SK-N-SH (cell line): ENCODE measurements at regions not wholly inside any gene's neighbourhood (a gene's known extent, or its start where the extent isn't known, plus 50 kb on each side); places are given as distances from the start of the nearest gene placed in this dataset.

Experiments
- CTCF ChIA-PET: fragments of 300-600, 350-600 bp; formaldehyde crosslinking; extraction: SDS; loops from one replicate; lab custom pipeline; 2021; lab: Yijun Ruan, JAX
- POLR2A ChIA-PET: fragments of 350-600 bp; sonication (Branson Sonifier 250); formaldehyde crosslinking; extraction: SDS; loops from one replicate; lab custom pipeline; 2020; ENCODE audit warnings: antibody characterized with exemption, inconsistent platforms; lab: Yijun Ruan, JAX
- DNase-seq: peaks from one replicate; pipeline ENCODE4 v3.0.0; 2012
- H2AFZ ChIP-seq: fragments of 200-600 bp; sonication (generic); 2 replicates; pipeline ENCODE4 v1.8.1; 2016; ENCODE audit warnings: antibody characterized with exemption, mild to moderate bottlenecking, low read depth
- H3F3A ChIP-seq: fragments of 200-600 bp; sonication (generic); replicated peaks from 2 replicates; pipeline ENCODE3; 2016; ENCODE audit warnings: antibody characterized with exemption, mild to moderate bottlenecking; ENCODE audit not compliant: insufficient read depth
- H3K27ac ChIP-seq, 2 experiments: fragments of 200-500 bp in 1 of 2; fragments of 200-600 bp in 1 of 2; sonication (Bioruptor generic) in 1 of 2; sonication (generic), shearing (Covaris generic) in 1 of 2; 2 replicates each; pipeline versions ENCODE4 v1.5.1 to v1.6.1; 2014 to 2016; ENCODE audit warnings: low read depth in 2 of 2, inconsistent platforms in 1 of 2, low read length in 1 of 2, mild to moderate bottlenecking in 1 of 2, mixed read lengths in 1 of 2
- H3K27me3 ChIP-seq: fragments of 200-600 bp; sonication (generic), shearing (Covaris generic); 2 replicates; pipeline ENCODE4 v1.6.1; 2016; ENCODE audit warnings: mixed run types; ENCODE audit not compliant: insufficient read depth
- H3K36me3 ChIP-seq, 2 experiments: fragments of 200-500 bp in 1 of 2; fragments of 200-600 bp in 1 of 2; sonication (Bioruptor generic) in 1 of 2; sonication (generic) in 1 of 2; replicated peaks in 1 of 2; 2 replicates each; pipeline versions ENCODE3 to v1.5.1; 2014 to 2016; ENCODE audit warnings: low read length in 1 of 2, mild to moderate bottlenecking in 1 of 2; ENCODE audit not compliant: insufficient read depth in 2 of 2, control insufficient read depth in 1 of 2
- H3K4me1 ChIP-seq, 2 experiments: fragments of 200-500 bp in 1 of 2; fragments of 200-600 bp in 1 of 2; sonication (Bioruptor generic) in 1 of 2; sonication (generic), shearing (Covaris generic) in 1 of 2; 2 replicates each; pipeline versions ENCODE4 v1.5.1 to v1.6.1; 2014 to 2016; ENCODE audit warnings: low read depth in 1 of 2, low read length in 1 of 2, mixed run types in 1 of 2; ENCODE audit not compliant: insufficient read depth in 2 of 2, control insufficient read depth in 1 of 2
- H3K4me2 ChIP-seq: fragments of 200-600 bp; sonication (generic), shearing (Covaris generic); 2 replicates; pipeline ENCODE4 v1.6.1; 2017; ENCODE audit warnings: mixed run types
- H3K4me3 ChIP-seq, 2 experiments: fragments of 200-500 bp in 1 of 2; fragments of 200-600 bp in 1 of 2; sonication (Bioruptor generic) in 1 of 2; sonication (generic), shearing (Covaris generic) in 1 of 2; 2 replicates each; pipeline versions ENCODE4 v1.5.1 to v1.8.1; 2014 to 2016; ENCODE audit warnings: low read depth in 2 of 2, inconsistent platforms in 1 of 2, low read length in 1 of 2, mild to moderate bottlenecking in 1 of 2, mixed read lengths in 1 of 2, moderate library complexity in 1 of 2
- H3K79me2 ChIP-seq: fragments of 200-600 bp; sonication (generic); 2 replicates; pipeline ENCODE4 v1.8.1; 2017; ENCODE audit warnings: mild to moderate bottlenecking; ENCODE audit not compliant: insufficient read depth
- H3K9ac ChIP-seq: fragments of 200-600 bp; sonication (generic); 2 replicates; pipeline ENCODE4 v1.6.1; 2017; ENCODE audit warnings: mixed run types
- H3K9me2 ChIP-seq: fragments of 200-600 bp; sonication (generic); 2 replicates; pipeline ENCODE4 v1.6.1; 2017; ENCODE audit warnings: mixed run types
- H3K9me3 ChIP-seq: fragments of 200-600 bp; sonication (generic); 2 replicates; pipeline ENCODE4 v1.6.1; 2017; ENCODE audit warnings: mixed run types, mild to moderate bottlenecking, moderate library complexity
- H4K20me1 ChIP-seq: fragments of 200-600 bp; sonication (generic); 2 replicates; pipeline ENCODE4 v1.6.1; 2017; ENCODE audit warnings: mild to moderate bottlenecking, mixed run types; ENCODE audit not compliant: insufficient read depth
- CHD2 ChIP-seq: fragments of 150-350 bp; IDR thresholded peaks from 2 replicates; pipeline ENCODE4 v1.6.1; 2018; ENCODE audit warnings: low read length; ENCODE audit not compliant: partially characterized antibody
- ELF1 ChIP-seq: IDR thresholded peaks from 2 replicates; pipeline ENCODE4 v1.4.0; 2012
- FOSL2 ChIP-seq: IDR thresholded peaks from 2 replicates; pipeline ENCODE4 v1.4.0; 2012; ENCODE audit warnings: low read depth, mild to moderate bottlenecking, moderate library complexity, borderline replicate concordance
- FOXJ3 ChIP-seq: sonication (generic); formaldehyde crosslinking; IDR thresholded peaks from 2 replicates; pipeline ENCODE4 v1.5.1; 2020; ENCODE audit warnings: mild to moderate bottlenecking, missing genetic modification reagents
- GABPA ChIP-seq: IDR thresholded peaks from 2 replicates; pipeline ENCODE4 v1.4.0; 2012; ENCODE audit warnings: low read depth, mild to moderate bottlenecking
- GATA2 ChIP-seq: sonication (generic); formaldehyde crosslinking; IDR thresholded peaks from 2 replicates; pipeline ENCODE4 v1.5.0; 2020; ENCODE audit warnings: mild to moderate bottlenecking, missing genetic modification reagents
- JUND ChIP-seq: IDR thresholded peaks from 2 replicates; pipeline ENCODE4 v1.4.0; 2012
- MXI1 ChIP-seq: IDR thresholded peaks from 2 replicates; pipeline ENCODE4 v1.6.1; 2012; ENCODE audit warnings: mild to moderate bottlenecking, low read depth, low read length, improper control_type of control experiment
- NFIC ChIP-seq: IDR thresholded peaks from 2 replicates; pipeline ENCODE4 v1.4.0; 2012; ENCODE audit warnings: borderline replicate concordance
- NRF1 ChIP-seq: IDR thresholded peaks from 2 replicates; pipeline ENCODE4 v1.6.1; 2012; ENCODE audit warnings: low read depth, mild to moderate bottlenecking, low read length
- RAD21 ChIP-seq: IDR thresholded peaks from 2 replicates; pipeline ENCODE4 v1.6.1; 2012; ENCODE audit warnings: mild to moderate bottlenecking, low read length
- RCOR1 ChIP-seq: fragments of 150-350 bp; IDR thresholded peaks from 2 replicates; pipeline ENCODE4 v1.6.1; 2017; ENCODE audit warnings: antibody characterized with exemption, low read length
- RFX5 ChIP-seq: IDR thresholded peaks from 2 replicates; pipeline ENCODE4 v1.6.1; 2012; ENCODE audit warnings: mild to moderate bottlenecking, improper control_type of control experiment, low read length
- SIN3A ChIP-seq: IDR thresholded peaks from 2 replicates; pipeline ENCODE4 v1.6.1; 2012; ENCODE audit warnings: low read depth, mild to moderate bottlenecking, low read length, moderate library complexity, borderline replicate concordance
- SMC3 ChIP-seq: IDR thresholded peaks from 2 replicates; pipeline ENCODE4 v1.6.1; 2012; ENCODE audit warnings: low read depth, low read length, improper control_type of control experiment
- TAF1 ChIP-seq: IDR thresholded peaks from 2 replicates; pipeline ENCODE4 v1.6.1; 2012; ENCODE audit warnings: low read depth, mild to moderate bottlenecking, low read length, moderate library complexity, borderline replicate concordance
- TEAD4 ChIP-seq: IDR thresholded peaks from 2 replicates; pipeline ENCODE4 v1.4.0; 2012; ENCODE audit warnings: mild to moderate bottlenecking, borderline replicate concordance; ENCODE audit not compliant: insufficient read depth
- YY1 ChIP-seq: IDR thresholded peaks from 2 replicates; pipeline ENCODE4 v1.4.0; 2012; ENCODE audit warnings: low read depth, mild to moderate bottlenecking
- WGBS: methylation state at CpG from one replicate; pipeline ENCODE4 v1.1.6; 2017; ENCODE audit warnings: low lambda C conversion rate; 5-methylcytosine and 5-hydroxymethylcytosine counted together
- TF ChIP-seq, protein P1 (sequence below): fragments of 150-350 bp; IDR thresholded peaks from 2 replicates; pipeline ENCODE4 v1.6.1; 2016; ENCODE audit warnings: mild to moderate bottlenecking, low read depth, low read length
- TF ChIP-seq, protein P2 (sequence below): IDR thresholded peaks from 2 replicates; pipeline ENCODE4; 2012

DNA sequence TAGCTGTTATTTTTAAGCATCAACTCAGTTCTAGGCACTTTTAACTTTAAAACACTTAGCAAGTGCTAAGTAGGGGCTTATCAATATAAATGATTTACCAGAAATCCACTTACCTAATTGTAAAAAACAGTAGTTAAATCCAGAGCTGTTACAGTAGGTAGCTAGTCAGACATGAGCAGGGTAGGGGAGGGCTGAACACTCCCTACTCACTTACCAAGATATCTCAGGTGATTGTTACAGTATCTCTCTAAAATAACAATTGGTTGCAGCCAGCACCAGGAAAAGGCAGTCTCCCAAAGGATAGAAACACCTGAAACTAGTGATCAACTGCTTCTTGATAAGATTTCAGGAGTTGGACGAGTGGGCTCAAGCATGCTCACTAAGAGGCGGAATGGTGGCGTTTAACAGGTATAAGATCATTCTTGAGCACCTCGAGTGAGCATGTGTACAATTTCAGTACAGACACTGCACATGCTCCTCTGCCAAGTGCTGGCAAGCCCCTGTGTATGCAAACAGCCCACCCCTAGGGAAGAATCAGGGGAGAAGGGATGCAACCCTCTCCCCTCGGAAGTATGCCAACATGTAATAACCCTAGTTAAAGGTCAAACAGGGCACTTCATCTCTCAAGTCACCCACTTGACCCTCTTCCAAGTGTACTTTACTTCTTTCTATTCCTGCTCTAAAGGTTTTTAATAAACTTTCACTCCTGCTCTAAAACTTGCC is 1113.6 kb upstream of the SEL1L start:
- 0% methylated on average over 2 of the region's 5 CpGs for WGBS
- H4K20me1 ChIP-seq, result no peaks in the 10 kb centered on the region
- no peak overlapping the region for H2AFZ ChIP-seq
- CTCF ChIA-PET, result no interaction called here
- no peak overlapping the region for H3K4me3 ChIP-seq
- no peak overlapping the region for H3K27ac ChIP-seq
- H3K9me3 ChIP-seq, result no peaks in the 10 kb centered on the region
- no peaks in the 10 kb centered on the region for H3F3A ChIP-seq
- no peaks in the 10 kb centered on the region for H3K9me2 ChIP-seq
- DNase-seq, result no peak
- TF ChIP-seq CHD2 (no peak), YY1 (no peak), GATA2 (CRISPR knock-in tag) (no peak), TEAD4 (no peak), JUND (no peak), FOXJ3 (CRISPR knock-in tag) (no peak), RFX5 (no peak), TAF1 (no peak), ELF1 (no peak), SIN3A (no peak), RCOR1 (no peak), SMC3 (no peak)
- TF ChIP-seq, protein P1, sequence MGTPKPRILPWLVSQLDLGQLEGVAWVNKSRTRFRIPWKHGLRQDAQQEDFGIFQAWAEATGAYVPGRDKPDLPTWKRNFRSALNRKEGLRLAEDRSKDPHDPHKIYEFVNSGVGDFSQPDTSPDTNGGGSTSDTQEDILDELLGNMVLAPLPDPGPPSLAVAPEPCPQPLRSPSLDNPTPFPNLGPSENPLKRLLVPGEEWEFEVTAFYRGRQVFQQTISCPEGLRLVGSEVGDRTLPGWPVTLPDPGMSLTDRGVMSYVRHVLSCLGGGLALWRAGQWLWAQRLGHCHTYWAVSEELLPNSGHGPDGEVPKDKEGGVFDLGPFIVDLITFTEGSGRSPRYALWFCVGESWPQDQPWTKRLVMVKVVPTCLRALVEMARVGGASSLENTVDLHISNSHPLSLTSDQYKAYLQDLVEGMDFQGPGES, result no peak
- H3K4me1 ChIP-seq, result no peaks in the 10 kb centered on the region
- H3K36me3 ChIP-seq, result no peaks in the 10 kb centered on the region
- H3K4me2 ChIP-seq, result no peak overlapping the region
- H3K27me3 ChIP-seq, result no peaks in the 10 kb centered on the region
- H3K9ac ChIP-seq, result no peak overlapping the region
- H3K79me2 ChIP-seq, result no peaks in the 10 kb centered on the region
- POLR2A ChIA-PET, result no interaction called here

DNA sequence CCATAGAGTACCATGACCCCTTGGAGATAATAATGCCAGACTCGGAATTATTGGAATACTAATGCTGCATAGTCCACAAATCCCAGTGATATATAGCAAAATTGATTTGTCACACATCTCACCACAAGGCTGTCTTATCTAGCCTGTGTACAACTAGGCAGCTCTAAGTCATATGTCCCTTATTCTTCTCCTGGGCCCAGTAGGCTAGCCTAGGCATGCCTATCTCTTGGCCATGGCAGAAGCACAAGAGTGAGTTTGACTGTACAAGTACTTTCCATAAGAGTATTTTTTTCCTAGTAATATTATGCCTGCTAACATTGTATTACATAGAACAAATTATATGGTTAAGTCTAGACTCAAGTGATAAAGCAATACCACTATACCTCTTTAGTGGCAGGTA is 1122.1 kb upstream of the SEL1L start:
- Histone ChIP-seq H3K27ac (no peak overlapping the region), H3K4me3 (no peak overlapping the region), H3K4me2 (no peak overlapping the region), H3K4me1 (no peaks in the 10 kb centered on the region), H3K27me3 (no peaks in the 10 kb centered on the region), H2AFZ (no peak overlapping the region), H3K9me2 (no peaks in the 10 kb centered on the region), H3K36me3 (no peaks in the 10 kb centered on the region), H4K20me1 (no peaks in the 10 kb centered on the region), H3F3A (no peaks in the 10 kb centered on the region), H3K9ac (no peak overlapping the region), H3K79me2 (no peaks in the 10 kb centered on the region), H3K9me3 (no peaks in the 10 kb centered on the region)
- WGBS, result 0% methylated on average over 1 of the region's 1 CpG
- ChIA-PET POLR2A (no interaction called here), CTCF (no interaction called here)
- TF ChIP-seq RAD21 (no peak), NFIC (no peak), NRF1 (no peak), GABPA (no peak), GATA2 (CRISPR knock-in tag) (no peak), FOSL2 (no peak), MXI1 (no peak), FOXJ3 (CRISPR knock-in tag) (no peak), CHD2 (no peak), YY1 (no peak), SIN3A (no peak)
- TF ChIP-seq, protein P1, result no peak
- TF ChIP-seq, protein P2, sequence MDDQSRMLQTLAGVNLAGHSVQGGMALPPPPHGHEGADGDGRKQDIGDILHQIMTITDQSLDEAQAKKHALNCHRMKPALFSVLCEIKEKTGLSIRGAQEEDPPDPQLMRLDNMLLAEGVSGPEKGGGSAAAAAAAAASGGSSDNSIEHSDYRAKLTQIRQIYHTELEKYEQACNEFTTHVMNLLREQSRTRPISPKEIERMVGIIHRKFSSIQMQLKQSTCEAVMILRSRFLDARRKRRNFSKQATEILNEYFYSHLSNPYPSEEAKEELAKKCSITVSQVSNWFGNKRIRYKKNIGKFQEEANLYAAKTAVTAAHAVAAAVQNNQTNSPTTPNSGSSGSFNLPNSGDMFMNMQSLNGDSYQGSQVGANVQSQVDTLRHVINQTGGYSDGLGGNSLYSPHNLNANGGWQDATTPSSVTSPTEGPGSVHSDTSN, result no peak
- no peak for DNase-seq
